ENCODE measurements at regions not wholly inside any gene's neighbourhood (a gene's known extent, or its start where the extent isn't known, plus 50 kb on each side); places are given as distances from the start of the nearest gene placed in this dataset.
"Not testable (repeated sequence)": the region's sequence is repeated elsewhere in the genome, so short reads cannot be mapped to it uniquely, and the experiment has no call there.

DNA sequence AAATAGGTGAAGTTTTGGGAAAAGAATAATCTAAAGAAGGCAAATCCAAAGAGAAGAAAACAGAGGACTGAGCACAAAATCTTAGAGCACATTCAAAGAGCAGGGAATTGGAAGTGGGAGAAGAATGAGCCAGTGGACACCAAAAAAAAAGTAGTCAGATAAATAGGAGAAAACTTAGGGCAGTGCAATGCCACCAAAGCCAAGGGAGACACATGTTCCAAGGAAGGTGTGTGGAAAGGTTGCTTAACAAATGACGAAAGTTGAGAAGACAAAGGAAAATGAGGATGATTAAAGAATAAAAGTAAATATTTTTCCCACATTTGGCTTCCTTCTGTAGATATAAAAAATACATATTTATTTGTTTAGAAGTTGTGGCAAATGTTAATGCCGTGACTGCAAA lies 237.6 kb downstream of the TANC2 start:
- DNase-seq (ENCODE audit: insufficient read length, low spot score) (no peak), FAIRE-seq (no peak)
- no peak for TF ChIP-seq POLR2AphosphoS5 (IDR thresholded peaks at IDR 0.05; ENCODE audit: low read depth, low read length)
- no peak for TF ChIP-seq TAF1 (IDR thresholded peaks at IDR 0.05; ENCODE audit: low read depth, low read length)
- no peak for TF ChIP-seq POLR2A (IDR thresholded peaks at IDR 0.05; ENCODE audit: low read depth, low read length)
- TF ChIP-seq POU2F2 (IDR thresholded peaks at IDR 0.05; ENCODE audit: low read depth, low read length) = no peak
- no peak for TF ChIP-seq SPI1 (IDR thresholded peaks at IDR 0.05; ENCODE audit: low read depth, low read length)
- no peak for TF ChIP-seq PAX5 (IDR thresholded peaks at IDR 0.05; ENCODE audit: insufficient read depth, low read length, severe bottlenecking)

DNA sequence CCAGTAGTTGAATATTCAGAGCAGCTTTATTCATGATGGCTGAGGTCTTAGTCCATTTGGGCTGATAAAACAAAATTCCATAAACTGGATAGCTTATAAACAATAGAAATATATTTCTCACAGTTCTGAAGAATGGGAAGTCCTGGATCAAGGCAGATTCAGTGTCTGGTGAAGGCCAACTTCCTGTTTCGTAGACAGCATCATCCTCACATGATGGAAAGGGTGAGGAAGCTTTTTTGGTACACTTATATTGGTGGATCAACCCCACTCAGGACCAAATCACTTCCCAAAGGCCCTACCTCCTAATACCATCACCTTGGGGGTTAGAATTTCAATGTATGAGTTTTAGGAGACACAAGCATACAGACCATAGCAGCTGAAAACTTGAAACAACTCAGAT lies 224.2 kb downstream of the CYB561 start:
- DNase-seq (ENCODE audit: insufficient read length, low spot score) = no peak
- no peak for FAIRE-seq

DNA sequence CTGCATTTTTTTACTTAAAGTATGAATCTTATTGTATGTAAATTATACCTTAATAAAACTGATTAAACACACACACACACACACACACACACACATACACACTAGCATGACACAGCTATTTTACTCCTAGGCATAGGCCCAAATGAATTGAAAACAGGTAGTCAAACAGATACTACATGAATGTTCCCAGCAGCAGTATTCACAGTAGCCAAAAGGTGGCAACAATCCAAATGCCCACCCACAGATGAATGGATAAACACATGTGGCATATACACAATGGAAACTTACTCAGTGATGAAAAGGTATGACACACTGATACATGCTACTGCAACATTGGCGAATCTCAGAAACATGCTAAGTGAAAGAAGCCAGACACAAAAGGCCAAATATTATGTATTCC lies 223.5 kb downstream of the CYB561 start:
- no peak for FAIRE-seq
- no peak for TF ChIP-seq POLR2AphosphoS5 (IDR thresholded peaks at IDR 0.05; ENCODE audit: low read depth, low read length)
- TF ChIP-seq SPI1 (IDR thresholded peaks at IDR 0.05; ENCODE audit: low read depth, low read length) = no peak
- TF ChIP-seq POU2F2 (IDR thresholded peaks at IDR 0.05; ENCODE audit: low read depth, low read length) = no peak
- TF ChIP-seq TAF1 (IDR thresholded peaks at IDR 0.05; ENCODE audit: low read depth, low read length) = no peak
- no peak for DNase-seq (ENCODE audit: insufficient read length, low spot score)

More for the DNA sequence above, 224.2 kb downstream of the CYB561 start:
- TF ChIP-seq PAX5 (IDR thresholded peaks at IDR 0.05; ENCODE audit: insufficient read depth, low read length, severe bottlenecking) (no peak), POLR2AphosphoS5 (IDR thresholded peaks at IDR 0.05; ENCODE audit: low read depth, low read length) (no peak), TAF1 (IDR thresholded peaks at IDR 0.05; ENCODE audit: low read depth, low read length) (no peak), POLR2A (IDR thresholded peaks at IDR 0.05; ENCODE audit: low read depth, low read length) (no peak), POU2F2 (IDR thresholded peaks at IDR 0.05; ENCODE audit: low read depth, low read length) (no peak), SPI1 (IDR thresholded peaks at IDR 0.05; ENCODE audit: low read depth, low read length) (no peak)

DNA sequence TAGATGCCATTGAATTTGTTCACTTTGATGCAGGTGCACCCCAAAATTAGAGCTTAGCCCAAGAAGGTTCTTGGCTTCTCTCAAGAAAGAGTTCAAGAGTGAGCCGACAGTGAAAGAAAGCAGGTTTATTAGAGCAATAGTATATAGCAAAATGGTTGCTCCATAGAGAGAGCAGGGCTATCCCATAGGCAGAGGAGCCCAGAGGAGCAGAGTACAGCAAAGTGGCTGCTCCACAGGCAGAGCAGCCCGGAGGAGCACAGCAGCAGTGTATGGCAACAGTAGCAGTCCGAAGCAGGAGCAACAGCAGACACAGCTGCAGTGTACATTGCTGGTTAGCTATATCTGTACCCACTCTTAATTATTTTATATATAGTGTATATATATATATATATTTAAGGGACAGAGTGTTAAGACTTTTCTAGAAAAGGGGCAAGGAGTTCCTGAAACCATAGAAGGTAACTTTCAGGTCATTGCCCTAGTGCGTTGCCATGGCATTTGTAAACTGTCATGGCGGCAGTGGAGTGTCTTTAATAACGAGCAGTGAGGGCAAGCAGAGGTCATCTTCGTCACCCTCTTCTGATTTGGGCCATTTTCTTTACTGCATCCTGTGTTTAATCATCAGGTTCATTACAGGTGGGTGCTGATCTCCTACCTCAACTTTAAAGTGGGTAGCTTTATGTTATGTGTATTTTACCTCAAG lies 222.7 kb downstream of the CYB561 start:
- no peak for TF ChIP-seq POLR2AphosphoS5 (IDR thresholded peaks at IDR 0.05; ENCODE audit: low read depth, low read length)
- TF ChIP-seq POU2F2 (IDR thresholded peaks at IDR 0.05; ENCODE audit: low read depth, low read length) = no peak
- TF ChIP-seq PAX5 (IDR thresholded peaks at IDR 0.05; ENCODE audit: insufficient read depth, low read length, severe bottlenecking) = no peak
- no peak for TF ChIP-seq POLR2A (IDR thresholded peaks at IDR 0.05; ENCODE audit: low read depth, low read length)
- TF ChIP-seq TAF1 (IDR thresholded peaks at IDR 0.05; ENCODE audit: low read depth, low read length) = no peak
- no peak for TF ChIP-seq SPI1 (IDR thresholded peaks at IDR 0.05; ENCODE audit: low read depth, low read length)
- DNase-seq (ENCODE audit: insufficient read length, low spot score) = no peak
- no peak for FAIRE-seq

DNA sequence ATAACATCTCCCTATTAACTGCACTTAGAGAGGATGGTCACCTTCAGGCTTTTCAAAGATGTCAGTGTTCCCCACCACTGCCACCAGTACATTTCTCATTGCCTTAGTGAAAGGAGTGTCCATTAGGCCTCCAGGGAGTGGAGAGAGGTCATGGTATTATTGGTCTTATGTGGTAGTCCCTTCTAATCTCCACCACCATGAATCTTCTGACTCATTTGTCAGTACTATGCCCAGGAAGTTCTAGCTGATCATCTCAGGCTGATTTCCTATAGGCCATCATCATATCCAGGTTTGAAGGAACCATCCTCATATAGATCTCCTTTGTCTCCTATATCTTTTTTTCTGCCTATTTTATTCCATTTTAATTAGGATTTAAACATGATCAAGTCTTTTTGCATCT lies 221.5 kb downstream of the CYB561 start:
- no peak for TF ChIP-seq POLR2A (IDR thresholded peaks at IDR 0.05; ENCODE audit: low read depth, low read length)
- no peak for TF ChIP-seq SPI1 (IDR thresholded peaks at IDR 0.05; ENCODE audit: low read depth, low read length)
- TF ChIP-seq PAX5 (IDR thresholded peaks at IDR 0.05; ENCODE audit: insufficient read depth, low read length, severe bottlenecking) = no peak
- no peak for TF ChIP-seq POLR2AphosphoS5 (IDR thresholded peaks at IDR 0.05; ENCODE audit: low read depth, low read length)
- TF ChIP-seq TAF1 (IDR thresholded peaks at IDR 0.05; ENCODE audit: low read depth, low read length) = no peak
- TF ChIP-seq POU2F2 (IDR thresholded peaks at IDR 0.05; ENCODE audit: low read depth, low read length) = no peak
- FAIRE-seq = no peak
- DNase-seq (ENCODE audit: insufficient read length, low spot score) = no peak

DNA sequence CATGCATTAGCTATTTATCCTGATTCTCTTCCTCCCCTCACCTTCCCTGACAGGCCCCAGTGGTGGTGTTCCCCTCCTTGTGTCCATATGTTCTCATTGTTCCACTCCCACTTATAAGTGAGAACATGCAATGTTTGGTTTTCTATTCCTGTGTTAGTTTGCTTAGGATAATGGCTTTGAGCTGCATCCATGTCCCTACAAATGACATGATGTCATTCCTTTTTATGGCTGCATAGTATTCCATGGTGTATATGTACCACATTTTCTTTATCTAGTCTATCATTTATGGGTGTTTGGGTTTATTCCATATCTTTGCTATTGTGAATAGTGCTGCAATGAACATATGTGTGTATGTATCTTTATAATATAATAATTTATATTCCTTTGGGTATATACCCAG lies 219.4 kb downstream of the CYB561 start:
- DNase-seq (ENCODE audit: insufficient read length, low spot score); FAIRE-seq: not testable (repeated sequence)

DNA sequence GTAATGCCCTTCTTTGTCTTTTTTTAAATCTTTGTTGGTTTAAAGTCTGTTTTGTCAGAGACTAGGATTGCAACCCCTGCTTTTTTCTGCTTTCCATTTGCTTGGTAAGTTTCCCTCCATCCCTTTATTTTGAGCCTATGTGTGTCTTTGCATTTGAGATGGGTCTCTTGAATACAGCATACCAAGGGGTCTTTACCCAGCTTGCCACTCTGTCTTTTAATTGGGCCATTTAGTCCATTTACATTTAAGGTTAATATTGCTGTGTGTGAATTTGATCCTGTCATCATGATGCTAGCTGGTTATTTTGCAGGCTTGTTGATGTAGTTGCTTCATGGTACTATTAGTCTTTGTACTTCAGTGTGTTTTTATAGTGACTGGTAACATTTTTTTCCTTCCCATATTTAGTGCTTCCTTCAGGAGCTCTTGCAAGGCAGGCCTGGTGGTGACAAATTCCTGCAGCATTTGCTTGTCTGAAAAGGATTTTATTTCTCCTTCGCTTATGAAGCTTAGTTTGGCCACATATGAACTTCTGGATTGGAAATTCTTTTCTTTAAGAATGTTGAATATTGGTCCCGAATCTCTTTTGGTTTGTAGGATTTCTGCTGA lies 215.0 kb downstream of the CYB561 start:
- DNase-seq (ENCODE audit: insufficient read length, low spot score); FAIRE-seq: not testable (repeated sequence)

DNA sequence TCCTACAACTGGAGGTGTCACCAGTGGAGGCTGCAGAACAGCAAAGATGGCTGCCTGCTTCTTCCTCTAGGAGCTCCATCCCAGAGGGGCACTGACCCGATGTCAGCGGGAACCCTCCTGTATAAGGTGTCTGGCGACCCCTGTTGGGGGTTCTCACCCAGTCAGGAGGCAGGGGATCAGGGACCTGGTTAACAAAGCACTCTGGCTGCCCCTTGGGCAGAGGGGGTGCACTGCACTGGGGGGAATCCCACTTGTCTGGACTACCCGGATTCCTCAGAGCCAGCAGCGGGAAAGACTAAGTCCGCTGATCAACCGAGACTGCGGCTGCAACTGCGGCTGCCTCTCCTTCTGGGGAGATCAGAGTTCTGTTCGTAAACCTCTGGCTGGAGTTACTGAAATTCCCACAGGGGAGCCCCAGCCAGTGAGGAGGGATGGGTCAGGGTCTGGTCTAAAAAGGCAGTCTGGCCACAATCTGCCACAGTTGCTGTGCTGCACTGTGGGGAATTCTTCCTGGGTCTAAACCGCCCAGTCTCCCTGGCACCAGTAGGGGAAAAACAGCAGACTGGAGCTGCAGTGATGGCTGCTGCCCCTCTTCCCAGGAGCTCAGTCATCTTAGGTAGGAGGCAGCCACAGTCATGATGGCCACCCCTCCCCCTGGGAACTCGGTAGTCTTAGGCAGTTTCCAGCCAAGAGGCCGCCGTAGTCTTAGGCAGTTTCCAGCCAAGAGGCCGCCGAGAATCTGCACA lies 213.4 kb downstream of the CYB561 start:
- DNase-seq (ENCODE audit: insufficient read length, low spot score) = no peak
- no peak for FAIRE-seq
- TF ChIP-seq SPI1 (IDR thresholded peaks at IDR 0.05; ENCODE audit: low read depth, low read length) = no peak
- TF ChIP-seq TAF1 (IDR thresholded peaks at IDR 0.05; ENCODE audit: low read depth, low read length) = no peak
- TF ChIP-seq PAX5 (IDR thresholded peaks at IDR 0.05; ENCODE audit: insufficient read depth, low read length, severe bottlenecking) = no peak
- no peak for TF ChIP-seq POU2F2 (IDR thresholded peaks at IDR 0.05; ENCODE audit: low read depth, low read length)
- no peak for TF ChIP-seq POLR2AphosphoS5 (IDR thresholded peaks at IDR 0.05; ENCODE audit: low read depth, low read length)

DNA sequence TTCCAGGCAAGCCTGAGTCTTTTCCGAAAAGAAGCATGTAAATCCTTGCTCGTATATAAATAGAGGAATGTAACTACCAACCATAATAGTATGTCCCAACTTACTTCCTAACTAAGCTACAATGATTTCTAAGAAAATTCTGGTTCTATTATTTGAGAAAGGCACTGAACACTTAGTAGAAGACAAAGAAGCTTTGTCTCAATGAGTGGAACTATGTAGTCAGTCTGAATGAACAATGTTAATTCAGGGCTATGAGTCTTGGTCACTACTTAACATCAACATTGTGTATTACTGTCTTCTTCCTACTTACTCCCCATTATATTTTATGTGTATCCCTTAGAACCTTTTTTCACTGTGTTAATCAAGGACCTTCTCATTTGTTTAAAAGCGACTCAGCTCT lies 206.0 kb downstream of the CYB561 start:
- no peak for DNase-seq (ENCODE audit: insufficient read length, low spot score)
- TF ChIP-seq PAX5 (IDR thresholded peaks at IDR 0.05; ENCODE audit: insufficient read depth, low read length, severe bottlenecking) = no peak
- no peak for TF ChIP-seq SPI1 (IDR thresholded peaks at IDR 0.05; ENCODE audit: low read depth, low read length)
- no peak for TF ChIP-seq TAF1 (IDR thresholded peaks at IDR 0.05; ENCODE audit: low read depth, low read length)
- TF ChIP-seq POU2F2 (IDR thresholded peaks at IDR 0.05; ENCODE audit: low read depth, low read length) = no peak
- TF ChIP-seq POLR2AphosphoS5 (IDR thresholded peaks at IDR 0.05; ENCODE audit: low read depth, low read length) = no peak
- TF ChIP-seq POLR2A (IDR thresholded peaks at IDR 0.05; ENCODE audit: low read depth, low read length) = no peak
- no peak for FAIRE-seq

DNA sequence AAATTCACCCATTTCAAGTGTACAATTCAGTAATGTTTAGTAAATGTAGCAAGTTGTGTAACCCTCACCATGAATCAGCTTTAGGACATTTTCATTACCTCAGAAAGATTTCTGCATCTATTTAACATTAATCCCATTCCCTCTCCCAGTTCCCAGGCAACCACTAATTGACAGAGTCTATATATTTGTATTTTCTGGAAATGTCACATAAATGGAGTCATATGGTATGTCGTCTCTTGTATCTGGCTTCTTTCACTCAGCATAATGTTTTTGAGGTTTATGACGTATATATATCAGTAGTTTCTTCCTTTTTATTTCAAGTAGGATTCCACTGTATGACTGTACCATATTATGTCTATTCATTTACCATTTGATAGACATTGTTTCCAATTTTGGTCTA lies 199.8 kb downstream of the CYB561 start:
- DNase-seq (ENCODE audit: insufficient read length, low spot score) = no peak

More for the DNA sequence above, 199.8 kb downstream of the CYB561 start:
- TF ChIP-seq POLR2A (IDR thresholded peaks at IDR 0.05; ENCODE audit: low read depth, low read length) = no peak
- TF ChIP-seq PAX5 (IDR thresholded peaks at IDR 0.05; ENCODE audit: insufficient read depth, low read length, severe bottlenecking) = no peak
- TF ChIP-seq POLR2AphosphoS5 (IDR thresholded peaks at IDR 0.05; ENCODE audit: low read depth, low read length) = no peak
- TF ChIP-seq TAF1 (IDR thresholded peaks at IDR 0.05; ENCODE audit: low read depth, low read length) = no peak
- no peak for TF ChIP-seq SPI1 (IDR thresholded peaks at IDR 0.05; ENCODE audit: low read depth, low read length)
- TF ChIP-seq POU2F2 (IDR thresholded peaks at IDR 0.05; ENCODE audit: low read depth, low read length) = no peak
- no peak for FAIRE-seq
